H1 (cell line): ENCODE measurements at regions not wholly inside any gene's neighbourhood (a gene's known extent, or its start where the extent isn't known, plus 50 kb on each side); places are given as distances from the start of the nearest gene placed in this dataset.

Source experiments
- CTCF ChIA-PET: fragments of 300-600 bp; sonication (Branson Sonifier 250); formaldehyde crosslinking; loops from one replicate; lab custom pipeline; 2021; ENCODE audit not compliant: partially characterized antibody; lab: Charles Lee
- POLR2A ChIA-PET: fragments of 300-600 bp; sonication (Branson Sonifier 250); formaldehyde crosslinking; loops from one replicate; lab custom pipeline; 2021; ENCODE audit warnings: inconsistent platforms; ENCODE audit not compliant: partially characterized antibody; lab: Charles Lee
- DNase-seq, 2 experiments: peaks; one replicate each; pipeline versions ENCODE4 v3.0.0 to v3.0.0-alpha.2; 2010 to 2022; ENCODE audit warnings: low spot score in 2 of 2, low read depth in 1 of 2, mixed read lengths in 1 of 2
- FAIRE-seq: peaks from 2 replicates; lab custom pipeline; 2011; peaks lifted over from hg19 to GRCh38; lab: Jason Lieb, UNC
- H2AFZ ChIP-seq: 2 replicates; pipeline ENCODE4 v1.8.1; 2012; ENCODE audit warnings: low read length, inconsistent platforms
- H2AK5ac ChIP-seq: 2 replicates; pipeline ENCODE4 v1.6.1; 2013; ENCODE audit warnings: low read depth, low read length
- H2BK120ac ChIP-seq: replicated peaks from 2 replicates; pipeline ENCODE3; 2013; ENCODE audit warnings: low read depth, low read length, inconsistent platforms
- H2BK12ac ChIP-seq: 2 replicates; pipeline ENCODE4 v1.6.1; 2013; ENCODE audit warnings: low read depth, low read length
- H2BK15ac ChIP-seq: 2 replicates; pipeline ENCODE4 v1.6.1; 2013; ENCODE audit warnings: low read length
- H2BK20ac ChIP-seq: 2 replicates; pipeline ENCODE4 v1.6.1; 2013; ENCODE audit warnings: low read length
- H2BK5ac ChIP-seq: 2 replicates; pipeline ENCODE4 v1.6.1; 2013; ENCODE audit warnings: low read depth, low read length
- H3K14ac ChIP-seq: 2 replicates; pipeline ENCODE4 v1.6.1; 2013; ENCODE audit warnings: inconsistent platforms; ENCODE audit not compliant: insufficient read length
- H3K18ac ChIP-seq: 2 replicates; pipeline ENCODE4 v1.6.1; 2013; ENCODE audit warnings: low read length; ENCODE audit errors: extremely low read depth
- H3K23ac ChIP-seq: 2 replicates; pipeline ENCODE4 v1.6.1; 2013; ENCODE audit warnings: inconsistent platforms; ENCODE audit not compliant: insufficient read length
- H3K23me2 ChIP-seq: 2 replicates; pipeline ENCODE4 v1.6.1; 2013; ENCODE audit warnings: low read depth, low read length
- H3K27ac ChIP-seq: 2 replicates; pipeline ENCODE4 v1.6.1; 2011; ENCODE audit warnings: low read depth, low read length, inconsistent platforms
- H3K27me3 ChIP-seq, 4 experiments: replicated peaks in 1 of 4; 1 replicate in 1 of 4; 2 replicates in 3 of 4; pipeline versions ENCODE4 v1.6.1 to v1.8.1; 2011 to 2013; ENCODE audit warnings: low read length in 3 of 4, mild to moderate bottlenecking in 3 of 4, inconsistent platforms in 2 of 4, mixed read lengths in 2 of 4, moderate library complexity in 1 of 4; ENCODE audit not compliant: control insufficient read depth in 3 of 4, insufficient read depth in 3 of 4; ENCODE audit errors: extremely low read depth in 1 of 4
- H3K36me3 ChIP-seq, 4 experiments: 2 replicates each; pipeline versions ENCODE4 v1.6.1 to v1.8.1; 2011 to 2013; ENCODE audit warnings: mild to moderate bottlenecking in 4 of 4, low read length in 3 of 4, moderate library complexity in 2 of 4, control low read depth in 1 of 4, inconsistent platforms in 1 of 4; ENCODE audit not compliant: insufficient read depth in 4 of 4, control insufficient read depth in 2 of 4
- H3K4ac ChIP-seq: replicated peaks from 2 replicates; pipeline ENCODE3; 2013; ENCODE audit warnings: low read length, low read depth, mixed read lengths, inconsistent platforms; ENCODE audit not compliant: insufficient read length
- H3K4me1 ChIP-seq, 4 experiments: replicated peaks in 1 of 4; 1 replicate in 1 of 4; 2 replicates in 3 of 4; pipeline versions ENCODE4 v1.6.1 to v1.8.1; 2011 to 2013; ENCODE audit warnings: low read length in 3 of 4, inconsistent platforms in 2 of 4, mixed read lengths in 1 of 4; ENCODE audit not compliant: insufficient read depth in 4 of 4, control insufficient read depth in 3 of 4
- H3K4me2 ChIP-seq, 2 experiments: 2 replicates each; pipeline versions ENCODE4 v1.6.1 to v1.8.1; 2011 to 2013; ENCODE audit warnings: low read depth in 2 of 2, low read length in 2 of 2, control low read depth in 1 of 2, inconsistent platforms in 1 of 2, mild to moderate bottlenecking in 1 of 2; ENCODE audit not compliant: insufficient read depth in 1 of 2
- H3K4me3 ChIP-seq, 4 experiments: fragments of 200-600, 300-600 bp in 1 of 4; sonication (generic), shearing (Covaris generic), sonication (Bioruptor Twin) in 1 of 4; 2 replicates each; pipeline versions ENCODE4 v1.5.1 to v1.8.1; 2011 to 2016; ENCODE audit warnings: low read length in 4 of 4, low read depth in 3 of 4, control low read depth in 2 of 4, inconsistent platforms in 2 of 4, mild to moderate bottlenecking in 2 of 4, mixed read lengths in 1 of 4, moderate library complexity in 1 of 4; ENCODE audit not compliant: insufficient read depth in 2 of 4; ENCODE audit errors: extremely low read depth in 1 of 4
- H3K56ac ChIP-seq: replicated peaks from 2 replicates; pipeline ENCODE3; 2013; ENCODE audit warnings: low read depth, mild to moderate bottlenecking, mixed read lengths, low read length, inconsistent platforms; ENCODE audit not compliant: insufficient read length
- H3K79me1 ChIP-seq: 2 replicates; pipeline ENCODE4 v1.6.1; 2013; ENCODE audit warnings: low read depth, low read length, control low read depth
- H3K79me2 ChIP-seq, 2 experiments: 2 replicates each; pipeline versions ENCODE4 v1.6.1 to v1.8.1; 2012 to 2013; ENCODE audit warnings: low read length in 2 of 2, mild to moderate bottlenecking in 2 of 2, inconsistent platforms in 1 of 2; ENCODE audit not compliant: insufficient read depth in 2 of 2, control insufficient read depth in 1 of 2
- H3K9ac ChIP-seq, 4 experiments: replicated peaks in 1 of 4; 1 replicate in 1 of 4; 2 replicates in 3 of 4; pipeline versions ENCODE4 v1.6.1 to v1.8.1; 2011 to 2013; ENCODE audit warnings: low read depth in 3 of 4, low read length in 3 of 4, control low read depth in 2 of 4, mild to moderate bottlenecking in 2 of 4, moderate library complexity in 2 of 4, inconsistent platforms in 1 of 4; ENCODE audit errors: extremely low read depth in 1 of 4
- H3K9me3 ChIP-seq, 2 experiments: 2 replicates each; pipeline versions ENCODE4 v1.6.1 to v1.8.1; 2012 to 2013; ENCODE audit warnings: mild to moderate bottlenecking in 2 of 2, moderate library complexity in 2 of 2, control low read depth in 1 of 2, inconsistent platforms in 1 of 2, low read depth in 1 of 2, low read length in 1 of 2, mixed read lengths in 1 of 2; ENCODE audit not compliant: insufficient read depth in 2 of 2
- H4K20me1 ChIP-seq, 2 experiments: replicated peaks in 1 of 2; 2 replicates each; pipeline versions ENCODE3 to v1.8.1; 2011 to 2013; ENCODE audit warnings: inconsistent platforms in 2 of 2, low read length in 2 of 2, mild to moderate bottlenecking in 1 of 2; ENCODE audit not compliant: insufficient read depth in 2 of 2, control insufficient read depth in 1 of 2
- H4K5ac ChIP-seq: 2 replicates; pipeline ENCODE4 v1.6.1; 2013; ENCODE audit warnings: low read length, low read depth, mixed read lengths, inconsistent platforms; ENCODE audit not compliant: insufficient read length
- H4K8ac ChIP-seq: 2 replicates; pipeline ENCODE4 v1.8.0; 2013; ENCODE audit warnings: mild to moderate bottlenecking, moderate library complexity, low read length, inconsistent platforms; ENCODE audit not compliant: insufficient read depth; ENCODE audit errors: extremely low read depth
- H4K91ac ChIP-seq: replicated peaks from 2 replicates; pipeline ENCODE3; 2013; ENCODE audit warnings: low read length, mixed read lengths, inconsistent platforms; ENCODE audit not compliant: insufficient read length
- BCL11A ChIP-seq, 2 experiments: IDR thresholded peaks; one replicate each; pipeline ENCODE4 v1.6.1; 2011; ENCODE audit warnings: low read depth in 2 of 2, low read length in 2 of 2, mild to moderate bottlenecking in 2 of 2
- BRCA1 ChIP-seq: IDR thresholded peaks from 2 replicates; pipeline ENCODE4 v1.6.1; 2012; ENCODE audit warnings: low read depth, low read length, improper control_type of control experiment
- CTBP2 ChIP-seq: IDR thresholded peaks from 2 replicates; pipeline ENCODE4 v1.7.0; 2011; ENCODE audit warnings: borderline replicate concordance, mild to moderate bottlenecking, moderate library complexity, mixed read lengths, low read length; ENCODE audit not compliant: insufficient read depth, insufficient read length
- KDM1A ChIP-seq: fragments of 200-600, 300-600 bp; sonication (generic); IDR thresholded peaks from 2 replicates; pipeline ENCODE4 v1.7.1; 2016; ENCODE audit warnings: mild to moderate bottlenecking, low read length, borderline replicate concordance
- POLR2A ChIP-seq, 2 experiments: IDR thresholded peaks; 1 replicate in 1 of 2; 2 replicates in 1 of 2; pipeline ENCODE4 v1.6.1; 2011; ENCODE audit warnings: low read depth in 2 of 2, low read length in 2 of 2, mild to moderate bottlenecking in 2 of 2; ENCODE audit errors: control extremely low read depth in 1 of 2
- SIRT6 ChIP-seq: IDR thresholded peaks from one replicate; pipeline ENCODE4 v1.7.1; 2012; ENCODE audit warnings: low read length, inconsistent platforms
- SP4 ChIP-seq: IDR thresholded peaks from 2 replicates; pipeline ENCODE4 v1.6.1; 2012; ENCODE audit warnings: low read length, inconsistent platforms
- SUZ12 ChIP-seq: fragments of 200-600 bp; sonication (generic); IDR thresholded peaks from 2 replicates; pipeline ENCODE4 v1.6.1; 2012; ENCODE audit warnings: mild to moderate bottlenecking, inconsistent platforms, low read length, moderate library complexity, mixed read lengths
- TBP ChIP-seq: IDR thresholded peaks from 2 replicates; pipeline ENCODE4 v1.6.1; 2011; ENCODE audit warnings: low read depth, low read length, improper control_type of control experiment
- TEAD4 ChIP-seq: IDR thresholded peaks from 2 replicates; pipeline ENCODE4 v1.6.1; 2012; ENCODE audit warnings: low read depth, low read length, inconsistent platforms, mixed read lengths
- WGBS, 2 experiments: shearing (Covaris generic) in 1 of 2; methylation state at CpG; one replicate each; pipeline versions ENCODE4 v1.1.6 to v1.1.7; 2013 to 2015; ENCODE audit warnings: low lambda C conversion rate in 2 of 2, mixed read lengths in 2 of 2, inconsistent platforms in 1 of 2, low coverage in 1 of 2, missing lambda C conversion rate in 1 of 2; ENCODE audit not compliant: insufficient replicate concordance in 2 of 2, insufficient coverage in 1 of 2, insufficient read length in 1 of 2; ENCODE audit errors: extremely low coverage in 1 of 2, missing lambda C conversion rate in 1 of 2; 5-methylcytosine and 5-hydroxymethylcytosine counted together
- TF ChIP-seq, protein P1 (sequence below), 3 experiments: IDR thresholded peaks; 1 replicate in 2 of 3; 2 replicates in 1 of 3; pipeline versions ENCODE4 v1.5.1 to v1.6.1; 2011; ENCODE audit warnings: low read length in 3 of 3, mild to moderate bottlenecking in 3 of 3, inconsistent platforms in 2 of 3, low read depth in 1 of 3, moderate library complexity in 1 of 3; ENCODE audit not compliant: insufficient read depth in 1 of 3; ENCODE audit errors: control extremely low read depth in 1 of 3

GRCh38 chr3:35295906-35296305 lies 343.4 kb upstream of the ARPP21 start:
- Histone ChIP-seq H3K23ac (no peak overlapping the region), H3K27ac (no peak overlapping the region), H2BK20ac (no peak overlapping the region), H3K9ac (no peak overlapping the region), H3K4me3 (no peak overlapping the region), H4K5ac (no peak overlapping the region), H3K79me2 (no peaks in the 10 kb centered on the region), H2AFZ (no peak overlapping the region), H3K9me3 (no peaks in the 10 kb centered on the region), H2BK120ac (no peak overlapping the region), H3K4me1 (no peaks in the 10 kb centered on the region), H3K36me3 (no peaks in the 10 kb centered on the region), H3K79me1 (no peaks in the 10 kb centered on the region), H3K14ac (no peak overlapping the region), H3K23me2 (no peaks in the 10 kb centered on the region), H3K4ac (no peak overlapping the region), H2AK5ac (no peak overlapping the region), H2BK5ac (no peak overlapping the region), H4K91ac (no peak overlapping the region), H2BK12ac (no peak overlapping the region), H4K20me1 (no peaks in the 10 kb centered on the region), H2BK15ac (no peak overlapping the region)
- no peak for FAIRE-seq
- DNase-seq, result no peak
- CTCF ChIA-PET, result no interaction called here
- 82% methylated on average over 2 of the region's 2 CpGs; no CpG with 5 or more reads in 1 of the 2 experiments for WGBS, 2 experiments
- POLR2A ChIA-PET, result no interaction called here
- TF ChIP-seq TBP (no peak), SUZ12 (no peak), SP4 (no peak), SIRT6 (no peak), TEAD4 (no peak), BCL11A (IDR thresholded peaks at IDR 0.05; ENCODE audit: low read depth in 2 of 2, low read length in 2 of 2) (no peak), BRCA1 (no peak), KDM1A (no peak), POLR2A (IDR thresholded peaks at IDR 0.05; ENCODE audit: control extremely low read depth in 1 of 2, low read depth in 2 of 2, low read length in 2 of 2) (no peak), CTBP2 (no peak)
- TF ChIP-seq, protein P1, sequence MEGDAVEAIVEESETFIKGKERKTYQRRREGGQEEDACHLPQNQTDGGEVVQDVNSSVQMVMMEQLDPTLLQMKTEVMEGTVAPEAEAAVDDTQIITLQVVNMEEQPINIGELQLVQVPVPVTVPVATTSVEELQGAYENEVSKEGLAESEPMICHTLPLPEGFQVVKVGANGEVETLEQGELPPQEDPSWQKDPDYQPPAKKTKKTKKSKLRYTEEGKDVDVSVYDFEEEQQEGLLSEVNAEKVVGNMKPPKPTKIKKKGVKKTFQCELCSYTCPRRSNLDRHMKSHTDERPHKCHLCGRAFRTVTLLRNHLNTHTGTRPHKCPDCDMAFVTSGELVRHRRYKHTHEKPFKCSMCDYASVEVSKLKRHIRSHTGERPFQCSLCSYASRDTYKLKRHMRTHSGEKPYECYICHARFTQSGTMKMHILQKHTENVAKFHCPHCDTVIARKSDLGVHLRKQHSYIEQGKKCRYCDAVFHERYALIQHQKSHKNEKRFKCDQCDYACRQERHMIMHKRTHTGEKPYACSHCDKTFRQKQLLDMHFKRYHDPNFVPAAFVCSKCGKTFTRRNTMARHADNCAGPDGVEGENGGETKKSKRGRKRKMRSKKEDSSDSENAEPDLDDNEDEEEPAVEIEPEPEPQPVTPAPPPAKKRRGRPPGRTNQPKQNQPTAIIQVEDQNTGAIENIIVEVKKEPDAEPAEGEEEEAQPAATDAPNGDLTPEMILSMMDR (IDR thresholded peaks at IDR 0.05; ENCODE audit: control extremely low read depth in 1 of 3, insufficient read depth in 1 of 3, low read depth in 1 of 3, low read length in 3 of 3), result no peak
- TF ChIP-seq, all 59 proteins: peak for 0
- Histone ChIP-seq H4K8ac (no peak overlapping the region), H3K4me2 (no peak overlapping the region), H3K27me3 (no peaks in the 10 kb centered on the region), H3K18ac (no peak overlapping the region), H3K56ac (no peak overlapping the region)
